HG03103 (cell line): ENCODE measurements at regions not wholly inside any gene's neighbourhood (a gene's known extent, or its start where the extent isn't known, plus 50 kb on each side); places are given as distances from the start of the nearest gene placed in this dataset.

Experiments used
- ATAC-seq: cut with Tn5 transposase; IDR thresholded peaks from one replicate; pipeline ENCODE4 v1.9.1; 2021; ENCODE audit warnings: low read depth; ENCODE audit not compliant: unreplicated experiment

- ATAC-seq: no peak
Observed at GRCh38 chr5:56494300-56494731, 261.2 kb upstream of the ANKRD55 start.

DNA sequence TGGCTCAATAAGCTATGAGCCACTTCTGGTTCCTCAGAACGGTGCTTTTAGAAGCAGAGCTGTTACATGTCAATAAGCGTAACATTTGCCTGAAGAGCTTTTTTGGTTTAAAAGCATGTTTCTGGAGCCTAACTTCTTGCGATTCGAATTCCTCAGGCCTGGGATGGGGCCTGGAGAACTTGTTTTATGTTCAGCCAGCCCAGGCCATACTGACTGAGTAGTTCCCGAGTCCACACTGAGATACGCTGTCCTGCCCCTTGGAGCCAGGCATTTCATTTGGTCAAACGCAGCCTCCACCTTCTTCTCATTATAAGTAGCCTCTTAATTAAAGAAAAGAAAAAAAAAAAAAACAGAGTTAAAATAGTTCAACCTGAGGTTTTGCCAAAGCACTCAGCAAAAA lies 260.6 kb upstream of the ANKRD55 start:
- ATAC-seq: no peak

DNA sequence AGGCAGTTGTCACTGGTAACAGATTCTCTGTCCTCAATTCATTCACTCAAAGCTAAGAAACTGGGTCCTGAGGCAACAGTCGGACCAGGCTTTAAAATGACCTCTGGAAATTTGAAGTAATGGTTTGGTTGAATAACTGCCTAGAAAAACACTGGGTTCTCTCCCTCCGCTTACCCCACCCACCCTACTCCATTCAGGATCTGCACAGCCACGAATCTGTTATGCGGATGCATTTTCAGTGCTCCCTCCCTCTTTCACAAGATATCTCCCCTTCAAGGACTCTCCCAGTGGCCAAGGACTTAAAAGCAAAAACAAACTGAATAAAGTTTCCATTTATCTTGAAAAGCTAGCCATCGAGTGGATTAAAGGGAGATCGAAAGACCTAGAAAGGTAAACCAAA lies 260.2 kb upstream of the ANKRD55 start:
- ATAC-seq: no peak

DNA sequence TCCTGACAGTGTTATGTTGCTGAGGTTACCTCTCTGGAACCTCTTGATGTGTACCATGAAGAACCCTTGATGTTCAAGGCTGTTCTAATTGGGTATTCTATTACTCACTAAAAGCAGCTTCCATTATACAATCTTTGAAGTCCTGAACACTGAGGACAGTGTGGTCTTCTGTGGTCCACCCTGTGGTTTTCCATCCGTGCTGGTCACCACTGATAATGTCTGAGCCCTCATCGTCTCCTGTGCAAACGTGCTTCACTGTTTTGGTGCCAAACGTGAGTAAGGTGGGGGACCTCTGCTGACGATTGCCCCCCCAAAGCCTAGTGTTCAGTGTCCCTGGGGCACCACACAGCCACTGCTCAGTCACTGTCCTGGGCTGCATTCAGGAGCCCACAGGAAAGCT lies 259.7 kb upstream of the ANKRD55 start:
- no peak for ATAC-seq

DNA sequence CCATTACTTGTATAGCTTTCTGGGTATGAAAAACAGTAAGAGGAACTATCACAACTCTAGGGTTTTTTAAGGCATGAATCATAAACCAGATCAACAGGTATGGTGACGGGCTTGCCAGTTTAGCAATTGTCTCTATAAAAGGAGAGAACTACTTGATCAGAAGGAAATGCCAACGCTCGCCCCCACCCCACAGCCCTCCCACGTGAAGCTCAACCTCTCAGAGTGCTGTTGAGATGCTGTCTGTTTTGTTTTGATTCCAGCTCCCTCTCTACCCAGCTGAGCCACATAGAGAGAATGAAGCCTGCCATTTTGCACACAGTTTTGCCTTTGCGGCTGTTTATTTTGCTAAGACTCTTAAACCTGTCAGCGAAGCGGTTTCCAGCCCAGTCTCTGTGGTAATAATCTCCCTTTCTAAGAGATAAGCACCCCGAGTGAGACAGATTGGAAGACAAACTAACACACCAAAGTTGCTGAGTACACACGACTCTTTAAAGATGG lies 257.9 kb upstream of the ANKRD55 start:
- no peak for ATAC-seq

DNA sequence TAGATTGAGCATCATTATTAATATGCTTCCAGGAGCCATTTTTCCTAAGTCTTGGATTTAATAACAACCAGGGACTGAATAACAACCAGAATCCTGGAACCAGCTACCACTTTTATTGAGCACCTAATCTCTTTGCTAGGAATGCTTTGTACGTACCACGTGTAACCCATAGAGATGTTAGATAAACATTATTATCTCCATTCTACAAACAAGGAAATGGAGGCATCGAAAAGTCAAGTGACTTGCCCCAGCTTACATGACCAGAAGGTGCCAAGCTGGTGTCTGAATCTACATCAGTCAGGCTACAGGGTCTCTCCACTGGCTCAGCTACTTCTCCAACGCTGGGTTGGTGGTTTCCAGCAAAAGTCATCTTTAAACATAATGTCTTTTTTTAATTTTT lies 256.1 kb upstream of the ANKRD55 start:
- no peak for ATAC-seq

DNA sequence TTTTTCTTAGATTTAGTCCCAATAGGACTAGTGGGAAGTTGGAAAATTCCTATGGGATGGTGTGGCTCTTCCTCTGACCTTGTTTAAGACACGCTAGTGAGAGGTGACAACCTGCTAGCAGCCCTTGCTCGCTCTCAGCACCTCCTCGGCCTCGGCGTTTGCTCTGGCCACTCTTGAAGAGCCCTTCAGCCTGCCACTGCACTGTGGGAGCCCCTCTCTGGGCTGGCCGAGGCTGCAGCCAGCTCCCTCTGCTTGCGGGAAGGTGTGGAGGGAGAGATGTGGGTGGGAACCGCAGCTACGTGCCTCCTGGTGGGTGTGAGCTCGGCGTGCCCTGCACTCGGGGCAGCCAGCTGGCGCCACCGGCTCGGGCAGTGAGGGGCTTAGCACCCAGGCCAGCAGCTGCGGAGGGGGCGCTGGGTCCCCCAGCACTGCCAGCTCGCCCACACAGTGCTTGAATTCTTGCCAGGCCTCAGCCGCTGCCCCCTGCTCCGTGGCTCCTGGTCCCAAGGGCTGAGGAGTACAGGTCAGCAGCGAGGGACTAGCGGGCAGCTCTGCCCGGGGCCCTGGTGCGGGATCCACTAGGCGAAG lies 254.5 kb upstream of the ANKRD55 start:
- no peak for ATAC-seq

- no peak for ATAC-seq
Observed at GRCh38 chr5:56482363-56482762, 249.2 kb upstream of the ANKRD55 start.

DNA sequence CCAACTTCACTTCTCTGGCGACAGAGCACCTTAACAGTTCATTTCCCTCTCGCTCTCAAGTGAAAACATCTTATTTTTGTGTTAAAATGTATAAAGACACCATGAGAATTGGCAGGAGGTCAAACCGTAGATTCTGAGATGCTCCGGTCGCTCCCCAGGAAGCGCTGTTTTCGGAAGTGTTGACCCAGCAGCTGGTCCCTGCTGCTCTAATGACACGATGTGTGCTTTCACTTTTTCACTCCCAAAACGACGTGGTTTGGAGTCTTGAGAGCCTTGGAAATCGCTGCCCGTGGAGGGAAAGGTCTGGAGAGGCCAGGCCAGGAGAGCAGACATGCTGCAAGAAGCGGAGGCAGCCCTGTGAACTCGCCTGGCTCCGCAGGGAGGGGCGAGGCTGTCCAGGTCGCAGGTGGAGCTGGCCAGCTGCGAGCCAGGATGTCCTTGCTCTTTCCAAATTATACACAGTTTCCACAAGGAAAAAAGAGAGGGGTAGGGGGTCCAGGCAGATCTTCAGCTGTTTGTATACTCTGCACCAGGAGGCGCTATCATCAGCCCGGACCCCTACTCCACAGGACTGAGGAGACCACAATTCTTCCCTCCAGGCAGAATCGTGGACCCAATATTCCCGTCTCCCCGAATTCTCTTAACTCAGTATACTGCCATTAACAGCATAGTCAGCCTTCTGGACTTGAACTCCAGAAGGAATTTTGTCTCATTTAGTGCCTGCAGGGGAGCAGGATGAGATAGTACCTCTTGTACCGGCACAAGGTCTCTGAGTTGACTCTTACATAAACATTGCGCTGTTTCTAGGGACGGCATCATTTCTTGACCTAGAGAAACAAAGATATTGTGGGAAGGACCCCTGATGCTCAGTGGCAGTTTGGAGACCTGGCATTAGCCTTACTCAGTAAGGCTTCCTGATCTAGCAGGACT lies 248.6 kb upstream of the ANKRD55 start:
- ATAC-seq: peak; percentile 48

DNA sequence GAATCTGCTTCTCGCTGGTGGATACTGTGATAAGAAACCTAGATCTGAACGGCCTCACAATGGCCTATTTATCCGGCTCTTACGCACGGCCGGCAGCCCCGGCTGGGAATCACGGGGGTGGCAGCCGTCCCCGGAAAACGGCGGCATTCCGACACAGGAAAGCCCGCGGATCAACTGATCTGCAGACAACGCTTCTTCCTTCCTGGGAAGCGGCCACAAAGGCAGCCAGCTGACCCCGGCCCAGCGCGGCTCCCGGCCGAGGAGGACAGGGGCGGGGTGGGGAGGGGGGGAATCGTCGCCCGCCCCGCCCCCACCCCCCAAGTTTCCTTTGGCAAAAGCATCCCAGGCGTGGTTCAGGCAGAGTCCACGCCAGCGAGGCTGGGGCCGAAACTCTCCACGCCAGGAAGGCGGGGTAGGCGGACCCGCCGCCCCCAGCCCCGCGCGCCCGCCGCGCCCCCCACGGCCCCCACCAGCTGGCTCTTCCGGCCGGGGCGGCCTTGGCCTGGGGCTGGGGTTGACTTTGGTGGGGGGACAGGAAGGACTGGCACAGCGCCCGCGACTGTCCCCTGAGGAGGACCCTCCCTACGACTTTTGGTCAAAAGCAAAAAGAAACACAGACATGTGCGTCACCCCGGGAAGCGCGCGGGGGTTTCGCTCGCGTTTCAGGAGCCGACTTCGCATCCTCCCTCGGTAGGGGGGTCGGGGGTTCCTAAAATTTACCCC lies 247.7 kb upstream of the ANKRD55 start:
- no peak for ATAC-seq

DNA sequence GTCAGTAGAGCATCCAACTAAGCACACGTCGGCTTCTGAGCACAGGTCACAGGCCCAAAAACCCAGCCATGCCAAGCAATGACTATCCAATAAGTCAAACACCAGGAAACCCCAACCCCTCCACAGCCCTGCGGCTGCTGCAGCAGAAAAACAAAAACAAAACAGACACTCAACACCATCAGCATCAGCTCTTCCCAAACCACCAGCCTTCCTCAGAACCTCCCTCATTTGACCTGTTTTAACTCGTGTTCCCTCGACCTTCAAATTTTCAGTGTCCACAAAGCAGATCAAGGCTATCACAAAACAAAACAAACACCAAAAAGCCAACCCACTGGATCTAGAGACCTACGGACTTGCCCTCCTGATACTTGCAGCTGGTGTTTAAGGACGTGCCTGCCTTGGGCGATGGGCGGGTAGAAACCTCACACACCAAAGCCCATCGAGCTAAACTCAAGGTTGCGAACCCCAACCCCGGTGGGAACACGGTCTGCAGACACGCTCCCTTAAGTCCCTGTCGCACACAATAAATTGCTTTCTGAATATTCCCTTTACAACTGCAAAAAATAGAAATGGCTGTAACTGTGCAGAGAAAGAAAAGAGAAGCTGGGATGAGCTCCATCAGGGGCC lies 247.1 kb upstream of the ANKRD55 start:
- ATAC-seq: no peak

GRCh38 chr5:56479696-56480077 lies 246.6 kb upstream of the ANKRD55 start:
- ATAC-seq: no peak

- ATAC-seq: no peak
Observed at GRCh38 chr5:56479126-56479525, 246.0 kb upstream of the ANKRD55 start.

GRCh38 chr5:56478062-56478461 lies 244.9 kb upstream of the ANKRD55 start:
- no peak for ATAC-seq

GRCh38 chr5:56476487-56476856 lies 243.3 kb upstream of the ANKRD55 start:
- no peak for ATAC-seq

GRCh38 chr5:56475689-56476486 lies 242.8 kb upstream of the ANKRD55 start:
- no peak for ATAC-seq

GRCh38 chr5:56471707-56472106 lies 238.6 kb upstream of the ANKRD55 start:
- ATAC-seq: no peak

DNA sequence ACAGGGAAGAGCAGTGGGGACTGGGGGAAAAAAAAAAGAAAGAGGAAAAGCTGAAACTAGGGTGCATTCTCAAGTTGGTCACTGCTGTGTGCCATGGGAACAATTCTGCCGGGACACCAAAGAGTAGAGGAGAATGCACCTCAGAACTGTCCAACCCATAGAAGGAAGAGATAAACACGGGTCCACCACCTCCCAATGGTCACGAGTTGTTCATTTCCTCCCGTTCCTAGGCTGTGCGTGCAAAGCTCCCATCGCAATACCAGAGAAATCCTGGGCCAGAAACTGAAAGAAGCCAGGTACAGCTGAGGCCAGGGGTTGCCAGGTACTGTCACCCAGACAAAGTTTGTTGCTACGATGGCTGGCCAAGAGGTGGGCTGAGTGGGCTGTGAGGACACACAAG lies 236.9 kb upstream of the ANKRD55 start:
- ATAC-seq: no peak

GRCh38 chr5:56468277-56468676 lies 235.1 kb upstream of the ANKRD55 start:
- ATAC-seq: no peak

- ATAC-seq: no peak
Observed at GRCh38 chr5:56467176-56467717, 234.1 kb upstream of the ANKRD55 start.
